ENCODE measurements at regions not wholly inside any gene's neighbourhood (a gene's known extent, or its start where the extent isn't known, plus 50 kb on each side); places are given as distances from the start of the nearest gene placed in this dataset.
A peak's percentile ranks its signal among the peaks of the same experiment; 100 is the strongest.

- WGBS = 77% methylated on average over 8 of the region's 8 CpGs
- Histone ChIP-seq H3K4me3 (ENCODE audit: low read length in 2 of 2) (no peak overlapping the region), H3K27me3 (ENCODE audit: control insufficient read depth in 2 of 2, insufficient read depth in 1 of 2, low read length in 1 of 2) (peaks cover 0 to 7% of the 10 kb centered on the region in 2 donors), H3K9me3 (ENCODE audit: control insufficient read depth in 2 of 2, insufficient read depth in 1 of 2, low read length in 1 of 2) (no peaks in the 10 kb centered on the region), H3K27ac (ENCODE audit: low read depth in 1 of 2, low read length in 1 of 2) (no peak overlapping the region), H3K36me3 (ENCODE audit: control insufficient read depth in 2 of 2, insufficient read depth in 2 of 2, low read length in 1 of 2) (no peaks in the 10 kb centered on the region), H3K4me1 (ENCODE audit: control insufficient read depth in 2 of 2, insufficient read depth in 2 of 2, low read length in 2 of 2) (peaks cover 0 to 4% of the 10 kb centered on the region in 2 donors)
- DNase-seq (ENCODE audit: low read depth in 6 of 9, low spot score in 9 of 9) = no peak
These were observed 88.1 kb downstream of the DACT2 start for GRCh38 chr6:168231393-168231957.

GRCh38 chr6:168229368-168229752, 90.2 kb downstream of the DACT2 start:
- H3K36me3 ChIP-seq (ENCODE audit: control insufficient read depth in 2 of 2, insufficient read depth in 2 of 2, low read length in 1 of 2) = no peaks in the 10 kb centered on the region
- H3K4me3 ChIP-seq (ENCODE audit: low read length in 2 of 2) = no peak overlapping the region
- no peak overlapping the region for H3K27ac ChIP-seq (ENCODE audit: low read depth in 1 of 2, low read length in 1 of 2)
- peaks cover 0 to 7% of the 10 kb centered on the region in 2 donors for H3K27me3 ChIP-seq (ENCODE audit: control insufficient read depth in 2 of 2, insufficient read depth in 1 of 2, low read length in 1 of 2)
- 92% methylated on average over 25 of the region's 25 CpGs for WGBS
- no peaks in the 10 kb centered on the region for H3K9me3 ChIP-seq (ENCODE audit: control insufficient read depth in 2 of 2, insufficient read depth in 1 of 2, low read length in 1 of 2)
- peaks cover 0 to 8% of the 10 kb centered on the region in 2 donors for H3K4me1 ChIP-seq (ENCODE audit: control insufficient read depth in 2 of 2, insufficient read depth in 2 of 2, low read length in 2 of 2)
- no peak for DNase-seq (ENCODE audit: low read depth in 6 of 9, low spot score in 9 of 9)

- DNase-seq (ENCODE audit: low read depth in 6 of 9, low spot score in 9 of 9) = no peak
- Histone ChIP-seq H3K4me3 (ENCODE audit: low read length in 2 of 2) (no peak overlapping the region), H3K27ac (ENCODE audit: low read depth in 1 of 2, low read length in 1 of 2) (no peak overlapping the region), H3K27me3 (ENCODE audit: control insufficient read depth in 2 of 2, insufficient read depth in 1 of 2, low read length in 1 of 2) (peaks cover 0 to 7% of the 10 kb centered on the region in 2 donors), H3K9me3 (ENCODE audit: control insufficient read depth in 2 of 2, insufficient read depth in 1 of 2, low read length in 1 of 2) (no peaks in the 10 kb centered on the region), H3K4me1 (ENCODE audit: control insufficient read depth in 2 of 2, insufficient read depth in 2 of 2, low read length in 2 of 2) (peaks cover 0 to 8% of the 10 kb centered on the region in 2 donors), H3K36me3 (ENCODE audit: control insufficient read depth in 2 of 2, insufficient read depth in 2 of 2, low read length in 1 of 2) (no peaks in the 10 kb centered on the region)
- 92% methylated on average over 24 of the region's 24 CpGs for WGBS
These were observed 90.8 kb downstream of the DACT2 start for GRCh38 chr6:168228676-168229367.

GRCh38 chr6:168227840-168228239, 91.7 kb downstream of the DACT2 start:
- Histone ChIP-seq H3K36me3 (ENCODE audit: control insufficient read depth in 2 of 2, insufficient read depth in 2 of 2, low read length in 1 of 2) (no peaks in the 10 kb centered on the region), H3K4me3 (ENCODE audit: low read length in 2 of 2) (no peak overlapping the region), H3K4me1 (ENCODE audit: control insufficient read depth in 2 of 2, insufficient read depth in 2 of 2, low read length in 2 of 2) (peaks cover 0 to 5% of the 10 kb centered on the region in 2 donors), H3K9me3 (ENCODE audit: control insufficient read depth in 2 of 2, insufficient read depth in 1 of 2, low read length in 1 of 2) (no peaks in the 10 kb centered on the region), H3K27ac (ENCODE audit: low read depth in 1 of 2, low read length in 1 of 2) (no peak overlapping the region), H3K27me3 (ENCODE audit: control insufficient read depth in 2 of 2, insufficient read depth in 1 of 2, low read length in 1 of 2) (peaks cover 0 to 5% of the 10 kb centered on the region in 2 donors)
- WGBS = 94% methylated on average over 15 of the region's 15 CpGs
- DNase-seq (ENCODE audit: low read depth in 6 of 9, low spot score in 9 of 9) = no peak

- Histone ChIP-seq H3K36me3 (ENCODE audit: control insufficient read depth in 2 of 2, insufficient read depth in 2 of 2, low read length in 1 of 2) (no peaks in the 10 kb centered on the region), H3K4me3 (ENCODE audit: low read length in 2 of 2) (no peak overlapping the region), H3K4me1 (ENCODE audit: control insufficient read depth in 2 of 2, insufficient read depth in 2 of 2, low read length in 2 of 2) (peaks cover 0 to 5% of the 10 kb centered on the region in 2 donors), H3K9me3 (ENCODE audit: control insufficient read depth in 2 of 2, insufficient read depth in 1 of 2, low read length in 1 of 2) (no peaks in the 10 kb centered on the region), H3K27me3 (ENCODE audit: control insufficient read depth in 2 of 2, insufficient read depth in 1 of 2, low read length in 1 of 2) (peaks cover 0 to 2% of the 10 kb centered on the region in 2 donors), H3K27ac (ENCODE audit: low read depth in 1 of 2, low read length in 1 of 2) (peak overlapping the region in 1 of 2 donors; percentile 55)
- no peak for DNase-seq (ENCODE audit: low read depth in 6 of 9, low spot score in 9 of 9)
- 83% methylated on average over 8 of the region's 8 CpGs for WGBS
These were observed 92.7 kb downstream of the DACT2 start for GRCh38 chr6:168226902-168227318.

- Histone ChIP-seq H3K4me1 (ENCODE audit: control insufficient read depth in 2 of 2, insufficient read depth in 2 of 2, low read length in 2 of 2) (peaks cover 0 to 5% of the 10 kb centered on the region in 2 donors), H3K27me3 (ENCODE audit: control insufficient read depth in 2 of 2, insufficient read depth in 1 of 2, low read length in 1 of 2) (peaks cover 0 to 2% of the 10 kb centered on the region in 2 donors), H3K9me3 (ENCODE audit: control insufficient read depth in 2 of 2, insufficient read depth in 1 of 2, low read length in 1 of 2) (no peaks in the 10 kb centered on the region), H3K4me3 (ENCODE audit: low read length in 2 of 2) (no peak overlapping the region), H3K36me3 (ENCODE audit: control insufficient read depth in 2 of 2, insufficient read depth in 2 of 2, low read length in 1 of 2) (no peaks in the 10 kb centered on the region), H3K27ac (ENCODE audit: low read depth in 1 of 2, low read length in 1 of 2) (peak overlapping the region; percentile 55 to 72)
- no peak for DNase-seq (ENCODE audit: low read depth in 6 of 9, low spot score in 9 of 9)
- WGBS = 76% methylated on average over 9 of the region's 9 CpGs
These were observed 93.4 kb downstream of the DACT2 start for GRCh38 chr6:168226061-168226752.

GRCh38 chr6:168225471-168225911, 94.1 kb downstream of the DACT2 start:
- Histone ChIP-seq H3K27me3 (ENCODE audit: control insufficient read depth in 2 of 2, insufficient read depth in 1 of 2, low read length in 1 of 2) (peaks cover 0 to 2% of the 10 kb centered on the region in 2 donors), H3K9me3 (ENCODE audit: control insufficient read depth in 2 of 2, insufficient read depth in 1 of 2, low read length in 1 of 2) (no peaks in the 10 kb centered on the region), H3K4me3 (ENCODE audit: low read length in 2 of 2) (no peak overlapping the region), H3K36me3 (ENCODE audit: control insufficient read depth in 2 of 2, insufficient read depth in 2 of 2, low read length in 1 of 2) (no peaks in the 10 kb centered on the region), H3K27ac (ENCODE audit: low read depth in 1 of 2, low read length in 1 of 2) (no peak overlapping the region), H3K4me1 (ENCODE audit: control insufficient read depth in 2 of 2, insufficient read depth in 2 of 2, low read length in 2 of 2) (peaks cover 0 to 5% of the 10 kb centered on the region in 2 donors)
- WGBS = 52% methylated on average over 7 of the region's 7 CpGs
- DNase-seq (ENCODE audit: low read depth in 6 of 9, low spot score in 9 of 9) = no peak

- no peaks in the 10 kb centered on the region for H3K27me3 ChIP-seq (ENCODE audit: control insufficient read depth in 2 of 2, insufficient read depth in 1 of 2, low read length in 1 of 2)
- no peak for DNase-seq (ENCODE audit: low read depth in 6 of 9, low spot score in 9 of 9)
- 54% methylated on average over 1 of the region's 1 CpG for WGBS
These were observed 95.8 kb downstream of the DACT2 start for GRCh38 chr6:168223755-168224154.

GRCh38 chr6:168223150-168223549, 96.4 kb downstream of the DACT2 start:
- H3K9me3 ChIP-seq (ENCODE audit: control insufficient read depth in 2 of 2, insufficient read depth in 1 of 2, low read length in 1 of 2) = no peaks in the 10 kb centered on the region
- H3K4me3 ChIP-seq (ENCODE audit: low read length in 2 of 2) = no peak overlapping the region
- DNase-seq (ENCODE audit: low read depth in 6 of 9, low spot score in 9 of 9) = no peak
- peaks cover 0 to 5% of the 10 kb centered on the region in 2 donors for H3K4me1 ChIP-seq (ENCODE audit: control insufficient read depth in 2 of 2, insufficient read depth in 2 of 2, low read length in 2 of 2)
- no peak overlapping the region for H3K27ac ChIP-seq (ENCODE audit: low read depth in 1 of 2, low read length in 1 of 2)
- no peaks in the 10 kb centered on the region for H3K27me3 ChIP-seq (ENCODE audit: control insufficient read depth in 2 of 2, insufficient read depth in 1 of 2, low read length in 1 of 2)
- H3K36me3 ChIP-seq (ENCODE audit: control insufficient read depth in 2 of 2, insufficient read depth in 2 of 2, low read length in 1 of 2) = no peaks in the 10 kb centered on the region
- 94% methylated on average over 2 of the region's 2 CpGs for WGBS

More at GRCh38 chr6:168223755-168224154, 95.8 kb downstream of the DACT2 start:
- Histone ChIP-seq H3K9me3 (ENCODE audit: control insufficient read depth in 2 of 2, insufficient read depth in 1 of 2, low read length in 1 of 2) (no peaks in the 10 kb centered on the region), H3K36me3 (ENCODE audit: control insufficient read depth in 2 of 2, insufficient read depth in 2 of 2, low read length in 1 of 2) (no peaks in the 10 kb centered on the region), H3K4me3 (ENCODE audit: low read length in 2 of 2) (no peak overlapping the region), H3K4me1 (ENCODE audit: control insufficient read depth in 2 of 2, insufficient read depth in 2 of 2, low read length in 2 of 2) (peaks cover 0 to 5% of the 10 kb centered on the region in 2 donors), H3K27ac (ENCODE audit: low read depth in 1 of 2, low read length in 1 of 2) (no peak overlapping the region)
